ENCODE measurements at regions not wholly inside any gene's neighbourhood (a gene's known extent, or its start where the extent isn't known, plus 50 kb on each side); places are given as distances from the start of the nearest gene placed in this dataset.

DNA sequence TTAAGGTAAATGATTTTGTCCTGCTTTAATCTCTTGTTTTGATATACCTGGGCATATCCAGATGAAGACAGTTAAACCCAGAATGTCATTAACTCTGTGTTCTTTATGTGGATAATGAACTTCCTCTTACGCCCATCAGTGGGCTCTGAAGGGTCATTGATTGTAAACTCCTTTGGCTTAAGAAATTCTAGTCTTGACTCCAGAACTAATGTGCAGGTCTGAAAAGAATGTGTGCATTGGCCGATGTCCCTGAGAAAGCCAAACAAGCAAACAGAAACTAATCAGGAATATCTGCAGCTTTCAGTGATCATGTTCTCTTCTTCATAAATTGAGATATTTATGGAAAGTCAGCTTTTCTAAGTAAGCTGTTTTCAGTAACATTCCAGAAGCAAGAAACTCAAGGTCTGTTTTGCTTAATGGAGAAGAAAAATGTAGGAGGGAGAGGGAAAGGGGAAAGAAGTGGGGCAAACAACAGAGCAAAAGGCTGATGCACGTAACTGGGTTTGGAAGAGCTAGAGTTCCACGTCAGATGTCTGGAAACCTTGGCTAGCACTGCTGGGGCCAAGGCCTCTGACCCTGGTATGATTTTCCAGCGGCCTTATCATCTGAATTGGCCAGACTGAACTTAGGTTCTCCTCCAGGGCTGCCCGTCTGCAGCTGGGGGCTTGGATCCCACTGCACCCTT is 61.3 kb upstream of the FHL2 start:
- no peak overlapping the region for H3K9ac ChIP-seq (ENCODE audit: low read depth, low read length)
- H3K9me3 ChIP-seq (ENCODE audit: control insufficient read depth, insufficient read depth, low read length), result no peaks in the 10 kb centered on the region
- H3K27me3 ChIP-seq (ENCODE audit: control insufficient read depth, insufficient read depth, low read length), result no peaks in the 10 kb centered on the region
- H3K36me3 ChIP-seq (ENCODE audit: control insufficient read depth, insufficient read depth, low read length), result no peaks in the 10 kb centered on the region
- no peaks in the 10 kb centered on the region for H3K4me1 ChIP-seq (ENCODE audit: control insufficient read depth, insufficient read depth, low read length)
- H3K4me3 ChIP-seq (ENCODE audit: low read depth, low read length), result no peak overlapping the region

DNA sequence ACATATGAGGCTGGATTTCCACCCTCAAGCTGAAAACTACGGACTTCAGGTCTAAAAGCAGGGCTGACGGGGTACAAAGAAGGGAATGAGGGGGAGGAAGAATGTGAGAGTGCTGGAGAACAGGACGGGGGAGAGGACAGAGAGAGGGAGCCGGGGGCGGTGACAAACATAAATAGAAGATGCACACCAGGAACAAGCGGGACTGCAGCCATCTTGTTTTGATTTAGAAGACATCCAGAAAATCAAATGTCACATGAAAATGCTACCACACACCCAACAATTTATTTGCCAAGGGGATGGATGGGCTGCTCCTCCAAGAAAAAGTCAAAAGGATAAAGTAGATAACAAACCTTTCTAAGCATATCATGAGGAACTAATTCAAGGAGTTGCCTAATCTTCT is 59.2 kb upstream of the FHL2 start:
- no peaks in the 10 kb centered on the region for H3K36me3 ChIP-seq (ENCODE audit: control insufficient read depth, insufficient read depth, low read length)
- no peaks in the 10 kb centered on the region for H3K27me3 ChIP-seq (ENCODE audit: control insufficient read depth, insufficient read depth, low read length)
- H3K4me1 ChIP-seq (ENCODE audit: control insufficient read depth, insufficient read depth, low read length), result no peaks in the 10 kb centered on the region
- H3K9me3 ChIP-seq (ENCODE audit: control insufficient read depth, insufficient read depth, low read length), result no peaks in the 10 kb centered on the region
- no peak overlapping the region for H3K4me3 ChIP-seq (ENCODE audit: low read depth, low read length)
- no peak overlapping the region for H3K9ac ChIP-seq (ENCODE audit: low read depth, low read length)

DNA sequence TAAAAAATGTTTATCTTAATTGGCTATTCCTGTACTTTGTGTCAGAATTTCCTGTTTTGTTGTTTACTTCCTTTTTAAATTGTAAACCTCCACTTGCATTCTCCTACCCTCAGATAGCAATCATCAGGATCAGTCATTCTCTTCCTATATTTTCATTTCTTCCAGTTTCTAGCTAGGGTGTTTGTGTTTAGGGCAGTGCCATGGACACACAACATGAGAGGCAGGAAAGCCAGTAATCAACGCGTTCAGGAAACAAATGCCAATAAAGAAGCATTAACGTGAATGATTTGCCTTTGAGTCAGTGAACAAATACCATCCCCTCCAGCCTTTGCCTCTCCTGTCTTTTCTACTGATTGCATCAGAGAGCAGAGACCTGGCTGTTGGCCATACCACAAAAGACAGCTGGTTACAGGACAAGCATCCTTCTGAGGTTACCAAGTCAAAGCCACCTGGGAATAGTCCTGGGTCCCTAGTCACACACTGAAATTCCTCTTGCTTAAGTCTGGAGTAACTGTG is 56.7 kb upstream of the FHL2 start:
- H3K4me1 ChIP-seq (ENCODE audit: control insufficient read depth, insufficient read depth, low read length), result no peaks in the 10 kb centered on the region
- H3K4me3 ChIP-seq (ENCODE audit: low read depth, low read length), result no peak overlapping the region
- no peaks in the 10 kb centered on the region for H3K9me3 ChIP-seq (ENCODE audit: control insufficient read depth, insufficient read depth, low read length)
- H3K27me3 ChIP-seq (ENCODE audit: control insufficient read depth, insufficient read depth, low read length), result no peaks in the 10 kb centered on the region
- H3K9ac ChIP-seq (ENCODE audit: low read depth, low read length), result no peak overlapping the region
- H3K36me3 ChIP-seq (ENCODE audit: control insufficient read depth, insufficient read depth, low read length), result no peaks in the 10 kb centered on the region

DNA sequence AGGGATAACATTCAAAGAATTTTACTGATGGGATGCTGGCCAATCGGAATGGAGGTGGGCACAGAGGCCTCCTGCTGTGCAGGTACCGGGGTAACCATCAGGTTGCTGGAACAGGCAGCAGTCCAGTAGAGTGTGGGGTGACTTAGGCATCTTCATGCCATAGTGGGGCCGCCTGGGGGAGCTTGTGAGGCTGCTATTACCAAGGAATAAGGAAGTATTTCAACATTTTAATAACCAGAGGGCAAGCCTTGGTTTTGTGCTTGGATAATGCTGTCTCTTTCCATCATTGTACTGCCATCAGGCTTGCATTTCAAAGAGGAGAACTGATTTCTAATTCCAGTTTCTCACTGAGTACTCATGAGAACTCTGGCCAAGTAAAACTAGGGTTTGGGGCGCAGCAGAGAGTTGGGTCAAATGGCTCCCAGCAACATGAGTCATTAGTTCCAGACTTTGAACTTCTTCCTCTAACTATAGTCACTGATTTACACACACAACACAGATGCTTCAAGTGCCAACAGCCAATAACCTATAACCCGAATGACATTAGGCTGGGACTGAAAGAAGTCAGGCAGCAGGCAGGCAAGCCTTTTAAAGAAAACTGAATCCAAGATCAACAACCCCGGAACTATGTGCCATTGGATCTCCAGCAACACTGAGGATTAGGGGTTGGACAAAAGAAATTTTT is 56.1 kb upstream of the FHL2 start:
- no peaks in the 10 kb centered on the region for H3K27me3 ChIP-seq (ENCODE audit: control insufficient read depth, insufficient read depth, low read length)
- H3K4me3 ChIP-seq (ENCODE audit: low read depth, low read length), result no peak overlapping the region
- no peaks in the 10 kb centered on the region for H3K36me3 ChIP-seq (ENCODE audit: control insufficient read depth, insufficient read depth, low read length)
- no peaks in the 10 kb centered on the region for H3K4me1 ChIP-seq (ENCODE audit: control insufficient read depth, insufficient read depth, low read length)
- H3K9ac ChIP-seq (ENCODE audit: low read depth, low read length), result no peak overlapping the region
- no peaks in the 10 kb centered on the region for H3K9me3 ChIP-seq (ENCODE audit: control insufficient read depth, insufficient read depth, low read length)

DNA sequence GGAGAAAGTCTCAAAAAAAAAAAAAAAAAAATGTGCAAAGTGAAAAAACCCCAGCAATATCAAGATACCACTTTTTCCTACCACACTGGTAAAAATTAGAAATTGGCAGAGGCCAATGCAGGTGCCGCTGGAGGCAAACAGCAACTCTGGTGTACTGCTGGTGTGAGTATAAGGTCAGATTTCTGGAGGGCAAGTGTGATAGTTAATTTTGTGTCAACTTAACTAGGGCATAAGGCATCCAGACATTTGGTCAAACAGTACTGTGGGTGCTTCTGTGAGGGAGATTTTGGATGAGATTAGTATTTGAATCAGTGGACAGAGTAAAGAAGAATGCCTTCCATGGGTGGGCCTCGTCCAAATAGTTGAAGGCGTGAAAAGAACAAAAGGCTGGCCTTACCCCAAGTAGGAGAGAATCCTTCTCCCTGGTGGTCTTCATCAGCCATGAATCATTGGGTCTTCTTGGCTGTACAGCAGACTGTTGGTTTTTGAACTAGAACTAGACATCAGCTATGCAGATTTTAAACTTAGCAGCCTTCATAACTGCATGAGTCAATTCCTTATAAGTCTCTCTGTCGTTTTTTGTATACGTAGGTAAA is 52.8 kb upstream of the FHL2 start:
- no peaks in the 10 kb centered on the region for H3K9me3 ChIP-seq (ENCODE audit: control insufficient read depth, insufficient read depth, low read length)
- H3K36me3 ChIP-seq (ENCODE audit: control insufficient read depth, insufficient read depth, low read length), result no peaks in the 10 kb centered on the region
- H3K4me3 ChIP-seq (ENCODE audit: low read depth, low read length), result no peak overlapping the region
- H3K4me1 ChIP-seq (ENCODE audit: control insufficient read depth, insufficient read depth, low read length), result no peaks in the 10 kb centered on the region
- H3K27me3 ChIP-seq (ENCODE audit: control insufficient read depth, insufficient read depth, low read length), result no peaks in the 10 kb centered on the region
- H3K9ac ChIP-seq (ENCODE audit: low read depth, low read length), result no peak overlapping the region

DNA sequence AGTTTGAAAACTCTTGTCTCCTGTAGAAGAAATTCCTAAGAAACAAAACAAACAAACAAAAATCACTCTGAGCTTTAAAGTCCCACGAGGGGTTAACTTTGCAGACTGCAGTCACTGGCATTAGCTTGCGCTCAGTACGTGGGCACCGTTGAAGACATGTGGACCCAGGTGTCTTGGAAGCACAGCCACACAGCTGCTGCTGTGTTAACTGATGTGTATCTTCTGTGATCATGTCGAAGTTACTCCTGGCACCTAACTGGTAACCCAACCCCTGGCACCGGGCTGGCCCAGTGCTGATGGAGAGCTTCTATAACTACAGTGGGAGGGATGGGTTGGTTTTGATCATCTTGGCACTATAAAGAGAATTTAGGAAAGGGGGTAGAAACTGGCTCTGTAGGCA is 51.6 kb upstream of the FHL2 start:
- no peaks in the 10 kb centered on the region for H3K9me3 ChIP-seq (ENCODE audit: control insufficient read depth, insufficient read depth, low read length)
- H3K4me3 ChIP-seq (ENCODE audit: low read depth, low read length), result no peak overlapping the region
- H3K4me1 ChIP-seq (ENCODE audit: control insufficient read depth, insufficient read depth, low read length), result no peaks in the 10 kb centered on the region
- H3K36me3 ChIP-seq (ENCODE audit: control insufficient read depth, insufficient read depth, low read length), result no peaks in the 10 kb centered on the region
- no peak overlapping the region for H3K9ac ChIP-seq (ENCODE audit: low read depth, low read length)
- H3K27me3 ChIP-seq (ENCODE audit: control insufficient read depth, insufficient read depth, low read length), result no peaks in the 10 kb centered on the region

DNA sequence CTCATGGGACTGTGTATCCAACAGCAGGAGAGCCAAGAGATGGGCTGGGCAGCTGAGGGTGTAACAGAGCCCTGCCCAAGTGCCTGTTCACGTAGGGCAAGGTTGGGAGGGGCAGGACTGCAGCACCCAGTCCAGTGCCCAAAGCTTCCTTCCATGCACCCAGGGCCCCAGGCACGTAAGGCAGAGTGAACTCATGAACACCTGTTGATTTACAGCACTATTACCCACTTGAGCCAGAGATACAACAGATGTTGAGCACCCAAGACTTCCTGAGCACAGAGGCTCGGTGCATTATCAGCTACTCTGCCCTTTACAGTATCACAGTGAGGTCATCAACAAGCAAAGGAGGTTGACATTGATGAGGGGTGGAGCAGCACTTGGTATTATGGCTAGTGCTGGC is 50.2 kb upstream of the FHL2 start:
- peaks cover under 1% of the 10 kb centered on the region for H3K4me1 ChIP-seq (ENCODE audit: control insufficient read depth, insufficient read depth, low read length)
- no peaks in the 10 kb centered on the region for H3K27me3 ChIP-seq (ENCODE audit: control insufficient read depth, insufficient read depth, low read length)
- H3K36me3 ChIP-seq (ENCODE audit: control insufficient read depth, insufficient read depth, low read length), result no peaks in the 10 kb centered on the region
- no peak overlapping the region for H3K9ac ChIP-seq (ENCODE audit: low read depth, low read length)
- no peaks in the 10 kb centered on the region for H3K9me3 ChIP-seq (ENCODE audit: control insufficient read depth, insufficient read depth, low read length)
- no peak overlapping the region for H3K4me3 ChIP-seq (ENCODE audit: low read depth, low read length)

Data from iPS-15b (cell line).